HFFc6 (cell line): ENCODE measurements at regions not wholly inside any gene's neighbourhood (a gene's known extent, or its start where the extent isn't known, plus 50 kb on each side); places are given as distances from the start of the nearest gene placed in this dataset.

ENCODE experiments used
- DNase-seq: peaks from one replicate; pipeline ENCODE4 v3.0.0-alpha.2; 2018
- H3K27ac Mint-ChIP-seq: 2 replicates; pipeline ENCODE4 v1.8.0; 2020; ENCODE audit warnings: mild to moderate bottlenecking, mixed read lengths
- H3K27me3 Mint-ChIP-seq: 2 replicates; pipeline ENCODE4 v1.8.0; 2021; ENCODE audit warnings: mild to moderate bottlenecking, moderate library complexity, mixed read lengths; ENCODE audit not compliant: insufficient read depth
- H3K36me3 Mint-ChIP-seq: 2 replicates; pipeline ENCODE4 v1.8.0; 2021; ENCODE audit warnings: low read depth, mixed read lengths
- H3K4me1 Mint-ChIP-seq: 2 replicates; pipeline ENCODE4 v1.8.0; 2020; ENCODE audit warnings: low read depth, mixed read lengths
- H3K4me3 Mint-ChIP-seq: 2 replicates; pipeline ENCODE4 v1.8.0; 2020; ENCODE audit warnings: mild to moderate bottlenecking, moderate library complexity, mixed read lengths
- H3K9me3 Mint-ChIP-seq: 2 replicates; pipeline ENCODE4 v1.8.0; 2020; ENCODE audit warnings: mild to moderate bottlenecking, mixed read lengths
- CTCF ChIP-seq: fragments of 200-600 bp; sonication (generic); IDR thresholded peaks from 2 replicates; pipeline ENCODE4 v1.5.0; 2021; ENCODE audit warnings: antibody characterized with exemption, mild to moderate bottlenecking

DNA sequence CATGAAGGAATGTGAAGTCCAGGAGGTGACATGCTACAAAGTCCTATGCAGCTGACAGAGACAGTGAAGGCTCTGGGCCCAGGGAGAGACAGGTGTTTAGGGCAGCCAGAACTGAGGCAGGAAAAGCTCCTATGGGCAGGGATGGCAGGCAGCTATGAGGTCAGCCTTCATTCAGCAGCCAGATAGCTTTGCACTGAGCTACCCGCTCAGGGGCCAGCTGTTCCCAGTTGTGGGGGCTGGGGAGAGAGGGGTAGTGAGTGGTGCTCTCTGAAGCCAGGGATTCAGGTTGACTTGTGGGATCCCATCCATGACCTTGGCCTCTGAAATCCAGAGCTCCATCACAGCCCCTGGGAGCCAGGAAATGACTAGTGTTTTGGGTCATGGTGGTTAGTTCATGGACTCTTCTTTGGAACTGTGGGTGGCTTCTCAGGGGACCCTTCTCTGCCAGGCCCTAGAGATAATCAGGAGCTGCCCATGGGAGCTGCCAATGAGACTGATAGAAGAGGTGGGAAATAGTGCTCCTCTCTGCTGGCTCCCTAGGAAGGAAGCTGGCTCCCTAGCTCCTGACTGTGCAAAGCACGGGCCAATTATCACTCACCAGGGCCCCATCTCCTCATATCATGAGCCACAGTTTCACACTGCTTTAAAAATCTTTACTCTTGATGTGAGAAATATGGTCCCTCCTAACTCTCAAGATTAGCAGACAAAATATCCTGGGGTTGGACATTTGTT is 127.7 kb downstream of the VEGFA start:
- Mint-ChIP-seq H3K27ac (no peak overlapping the region), H3K27me3 (peaks cover 5% of the 10 kb centered on the region), H3K4me1 (peaks cover under 1% of the 10 kb centered on the region; the same call in 1 of the 2 replicates), H3K36me3 (peaks cover 7% of the 10 kb centered on the region; the same call in 1 of the 2 replicates), H3K9me3 (no peaks in the 10 kb centered on the region), H3K4me3 (no peak overlapping the region)
- TF ChIP-seq CTCF: no peak
- no peak for DNase-seq

GRCh38 chr6:43896329-43897255 is 126.6 kb downstream of the VEGFA start:
- H3K27me3 Mint-ChIP-seq: peaks cover 7% of the 10 kb centered on the region
- no peak for DNase-seq
- no peak overlapping the region for H3K4me3 Mint-ChIP-seq
- H3K9me3 Mint-ChIP-seq: no peaks in the 10 kb centered on the region
- H3K36me3 Mint-ChIP-seq: peaks cover 7% of the 10 kb centered on the region; the same call in 1 of the 2 replicates
- peaks cover 7% of the 10 kb centered on the region for H3K4me1 Mint-ChIP-seq
- no peak for TF ChIP-seq CTCF
- no peak overlapping the region for H3K27ac Mint-ChIP-seq

- Mint-ChIP-seq H3K36me3 (peaks cover 7% of the 10 kb centered on the region; the same call in 1 of the 2 replicates), H3K9me3 (no peaks in the 10 kb centered on the region), H3K27me3 (peaks cover 9% of the 10 kb centered on the region), H3K27ac (no peak overlapping the region), H3K4me1 (peaks cover 7% of the 10 kb centered on the region), H3K4me3 (no peak overlapping the region)
- DNase-seq: no peak
- TF ChIP-seq CTCF: no peak
These were observed 125.8 kb downstream of the VEGFA start for GRCh38 chr6:43895656-43896328.

- Mint-ChIP-seq H3K4me3 (no peak overlapping the region), H3K36me3 (no peaks in the 10 kb centered on the region; the same call in 1 of the 2 replicates), H3K4me1 (peaks cover 7% of the 10 kb centered on the region), H3K27me3 (peaks cover 16% of the 10 kb centered on the region), H3K27ac (no peak overlapping the region), H3K9me3 (no peaks in the 10 kb centered on the region)
- no peak for DNase-seq
- no peak for TF ChIP-seq CTCF
These were observed 123.1 kb downstream of the VEGFA start for GRCh38 chr6:43893073-43893472.

GRCh38 chr6:43891072-43891870 is 121.3 kb downstream of the VEGFA start:
- Mint-ChIP-seq H3K4me1 (peaks cover 7% of the 10 kb centered on the region), H3K36me3 (no peaks in the 10 kb centered on the region), H3K9me3 (no peaks in the 10 kb centered on the region), H3K4me3 (no peak overlapping the region), H3K27me3 (peaks cover 19% of the 10 kb centered on the region), H3K27ac (no peak overlapping the region)
- TF ChIP-seq CTCF: no peak
- no peak for DNase-seq
